HEK293 (cell line): ENCODE measurements at regions not wholly inside any gene's neighbourhood (a gene's known extent, or its start where the extent isn't known, plus 50 kb on each side); places are given as distances from the start of the nearest gene placed in this dataset.

Source experiments
- CTCF ChIA-PET: fragments of 350-600 bp; formaldehyde crosslinking; extraction: SDS; loops from one replicate; lab custom pipeline; 2021; ENCODE audit warnings: antibody characterized with exemption; lab: Yijun Ruan, JAX
- POLR2A ChIA-PET: fragments of 300-600 bp; formaldehyde crosslinking; extraction: SDS; loops from one replicate; lab custom pipeline; 2020; ENCODE audit warnings: antibody characterized with exemption, inconsistent platforms; lab: Yijun Ruan, JAX
- H3K27ac ChIP-seq: fragments of 200-500 bp; sonication (Bioruptor generic); 2 replicates; pipeline ENCODE4 v1.5.1; 2014; ENCODE audit warnings: low read depth, low read length, control low read depth, inconsistent platforms; ENCODE audit errors: extremely low read depth
- H3K36me3 ChIP-seq, 2 experiments: fragments of 200-500 bp in 1 of 2; sonication (Bioruptor generic) in 1 of 2; 1 replicate in 1 of 2; 2 replicates in 1 of 2; pipeline ENCODE4 v1.5.1; 2014 to 2017; ENCODE audit warnings: inconsistent platforms in 2 of 2, low read length in 2 of 2; ENCODE audit not compliant: control insufficient read depth in 2 of 2, insufficient read depth in 1 of 2
- H3K4me1 ChIP-seq: fragments of 200-500 bp; sonication (Bioruptor generic); 2 replicates; pipeline ENCODE4 v1.5.1; 2014; ENCODE audit warnings: mild to moderate bottlenecking, low read length, inconsistent platforms; ENCODE audit not compliant: control insufficient read depth, insufficient read depth
- H3K4me3 ChIP-seq: 2 replicates; pipeline ENCODE4 v1.5.1; 2011; ENCODE audit warnings: low read depth, mild to moderate bottlenecking, control low read depth, low read length, moderate library complexity
- H3K9me3 ChIP-seq: fragments of 200-500 bp; sonication (Bioruptor generic); 2 replicates; pipeline ENCODE4 v1.5.1; 2014; ENCODE audit warnings: low read depth, low read length, inconsistent platforms; ENCODE audit not compliant: control insufficient read depth, insufficient read depth
- EGR2 ChIP-seq: fragments of 450-650 bp; formaldehyde crosslinking; IDR thresholded peaks from 2 replicates; pipeline ENCODE4 v1.5.1; 2016; ENCODE audit warnings: low read depth, missing biosample characterization, missing genetic modification characterization
- KLF9 ChIP-seq: fragments of 450-650 bp; formaldehyde crosslinking; IDR thresholded peaks from 2 replicates; pipeline ENCODE4 v1.5.1; 2016; ENCODE audit warnings: missing biosample characterization, missing genetic modification characterization, low read depth
- MEIS1 ChIP-seq: sonication (generic); formaldehyde crosslinking; IDR thresholded peaks from 2 replicates; pipeline ENCODE4 v1.8.1; 2022; ENCODE audit warnings: missing genetic modification reagents, mild to moderate bottlenecking, borderline replicate concordance
- SALL2 ChIP-seq: fragments of 450-650 bp; formaldehyde crosslinking; IDR thresholded peaks from 2 replicates; pipeline ENCODE4 v1.5.0; 2017; ENCODE audit warnings: missing biosample characterization, mild to moderate bottlenecking, missing genetic modification characterization, borderline replicate concordance
- ZNF114 ChIP-seq: fragments of 450-650 bp; formaldehyde crosslinking; IDR thresholded peaks from 2 replicates; pipeline ENCODE4 v1.5.0; 2017; ENCODE audit warnings: missing biosample characterization, missing genetic modification characterization
- ZNF157 ChIP-seq: fragments of 450-650 bp; formaldehyde crosslinking; IDR thresholded peaks from 2 replicates; pipeline ENCODE4 v1.5.1; 2016; ENCODE audit warnings: missing biosample characterization, missing genetic modification characterization
- ZNF239 ChIP-seq: fragments of 450-650 bp; formaldehyde crosslinking; IDR thresholded peaks from 2 replicates; pipeline ENCODE4 v1.5.1; 2016; ENCODE audit warnings: missing biosample characterization, missing genetic modification characterization
- ZNF274 ChIP-seq, 2 experiments: fragments of 200-500 bp in 1 of 2; fragments of 450-650 bp in 1 of 2; sonication (Bioruptor generic) in 1 of 2; formaldehyde crosslinking in 1 of 2; IDR thresholded peaks; 2 replicates each; pipeline versions ENCODE4 v1.5.1 to v1.6.1; 2014 to 2016; ENCODE audit warnings: borderline replicate concordance in 1 of 2, inconsistent platforms in 1 of 2, low read length in 1 of 2, missing biosample characterization in 1 of 2, missing genetic modification characterization in 1 of 2
- ZNF558 ChIP-seq: fragments of 450-650 bp; formaldehyde crosslinking; IDR thresholded peaks from 2 replicates; pipeline ENCODE4 v1.5.1; 2016; ENCODE audit warnings: missing biosample characterization, missing genetic modification characterization
- ZNF560 ChIP-seq: fragments of 450-650 bp; formaldehyde crosslinking; IDR thresholded peaks from 2 replicates; pipeline ENCODE4 v1.5.1; 2017; ENCODE audit warnings: missing biosample characterization, missing genetic modification characterization, borderline replicate concordance
- ZNF629 ChIP-seq: fragments of 450-650 bp; formaldehyde crosslinking; IDR thresholded peaks from 2 replicates; pipeline ENCODE4 v1.5.1; 2017; ENCODE audit warnings: missing biosample characterization, missing genetic modification characterization
- ZNF747 ChIP-seq: fragments of 450-650 bp; formaldehyde crosslinking; IDR thresholded peaks from 2 replicates; pipeline ENCODE4 v1.5.1; 2016; ENCODE audit warnings: missing biosample characterization, missing genetic modification characterization
- ZNF791 ChIP-seq: fragments of 450-650 bp; formaldehyde crosslinking; IDR thresholded peaks from 2 replicates; pipeline ENCODE4 v1.5.1; 2016; ENCODE audit warnings: missing biosample characterization, missing genetic modification characterization
- ZSCAN23 ChIP-seq: fragments of 450-650 bp; formaldehyde crosslinking; IDR thresholded peaks from 2 replicates; pipeline ENCODE4 v1.5.1; 2016; ENCODE audit warnings: missing biosample characterization, missing genetic modification characterization
- TF ChIP-seq, protein P1 (sequence below): fragments of 450-650 bp; formaldehyde crosslinking; conservative IDR thresholded peaks from 2 replicates; pipeline ENCODE4 v1.5.1; 2016; ENCODE audit warnings: low read depth, missing biosample characterization, missing genetic modification characterization
- TF ChIP-seq, protein P2 (sequence below): fragments of 450-650 bp; formaldehyde crosslinking; IDR thresholded peaks from 2 replicates; pipeline ENCODE4 v1.5.1; 2017; ENCODE audit warnings: missing biosample characterization, missing genetic modification characterization
- TF ChIP-seq, protein P3 (sequence below): fragments of 450-650 bp; formaldehyde crosslinking; IDR thresholded peaks from 2 replicates; pipeline ENCODE4 v1.5.1; 2017; ENCODE audit warnings: missing biosample characterization, missing genetic modification characterization

DNA sequence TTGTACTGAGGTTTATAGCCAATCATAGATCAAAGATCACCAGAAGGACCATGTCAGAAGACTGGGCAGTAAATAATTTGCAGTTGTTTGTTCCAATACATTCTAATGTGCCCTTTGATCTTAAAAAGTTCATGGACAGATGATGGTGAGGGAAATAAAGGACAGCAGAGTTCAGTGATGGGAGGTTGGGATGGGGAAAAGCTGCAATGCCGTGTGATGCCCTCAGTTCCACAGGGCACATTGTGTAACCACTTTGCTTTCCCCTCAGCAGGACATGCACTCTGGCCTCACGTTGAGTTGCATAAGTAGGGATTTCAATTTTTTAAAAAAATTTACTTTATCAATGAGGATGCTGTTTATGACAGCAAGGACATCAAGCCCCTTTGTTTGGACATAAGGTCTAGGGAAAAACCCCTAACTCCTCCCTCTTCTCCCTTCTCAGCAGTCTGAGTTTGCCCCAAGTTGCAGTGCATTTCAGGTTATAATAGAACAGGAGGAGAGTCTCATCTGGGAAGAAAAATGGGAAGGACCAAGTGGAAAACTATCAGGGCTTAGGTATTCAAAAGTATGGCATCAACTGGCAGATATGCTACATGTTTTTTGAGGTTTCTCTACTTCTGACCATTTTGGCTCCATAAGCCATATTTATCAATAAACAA is 83.1 kb upstream of the TMED7 start:
- H3K9me3 ChIP-seq, result no peaks in the 10 kb centered on the region
- no peak for TF ChIP-seq ZNF791 (tag by site-specific recombination)
- TF ChIP-seq EGR2, result no peak
- no peak for TF ChIP-seq ZNF629 (tag by site-specific recombination)
- TF ChIP-seq ZNF558 (tag by site-specific recombination), result no peak
- TF ChIP-seq ZNF157 (tag by site-specific recombination), result no peak
- TF ChIP-seq ZNF274 (IDR thresholded peaks at IDR 0.05; ENCODE audit: low read length), result no peak
- TF ChIP-seq ZNF274 (tag by site-specific recombination; IDR thresholded peaks at IDR 0.05; ENCODE audit: borderline replicate concordance), result no peak
- TF ChIP-seq ZNF239 (tag by site-specific recombination), result no peak
- TF ChIP-seq ZNF114, result no peak
- TF ChIP-seq SALL2 (tag by site-specific recombination), result no peak
- TF ChIP-seq, protein P1, sequence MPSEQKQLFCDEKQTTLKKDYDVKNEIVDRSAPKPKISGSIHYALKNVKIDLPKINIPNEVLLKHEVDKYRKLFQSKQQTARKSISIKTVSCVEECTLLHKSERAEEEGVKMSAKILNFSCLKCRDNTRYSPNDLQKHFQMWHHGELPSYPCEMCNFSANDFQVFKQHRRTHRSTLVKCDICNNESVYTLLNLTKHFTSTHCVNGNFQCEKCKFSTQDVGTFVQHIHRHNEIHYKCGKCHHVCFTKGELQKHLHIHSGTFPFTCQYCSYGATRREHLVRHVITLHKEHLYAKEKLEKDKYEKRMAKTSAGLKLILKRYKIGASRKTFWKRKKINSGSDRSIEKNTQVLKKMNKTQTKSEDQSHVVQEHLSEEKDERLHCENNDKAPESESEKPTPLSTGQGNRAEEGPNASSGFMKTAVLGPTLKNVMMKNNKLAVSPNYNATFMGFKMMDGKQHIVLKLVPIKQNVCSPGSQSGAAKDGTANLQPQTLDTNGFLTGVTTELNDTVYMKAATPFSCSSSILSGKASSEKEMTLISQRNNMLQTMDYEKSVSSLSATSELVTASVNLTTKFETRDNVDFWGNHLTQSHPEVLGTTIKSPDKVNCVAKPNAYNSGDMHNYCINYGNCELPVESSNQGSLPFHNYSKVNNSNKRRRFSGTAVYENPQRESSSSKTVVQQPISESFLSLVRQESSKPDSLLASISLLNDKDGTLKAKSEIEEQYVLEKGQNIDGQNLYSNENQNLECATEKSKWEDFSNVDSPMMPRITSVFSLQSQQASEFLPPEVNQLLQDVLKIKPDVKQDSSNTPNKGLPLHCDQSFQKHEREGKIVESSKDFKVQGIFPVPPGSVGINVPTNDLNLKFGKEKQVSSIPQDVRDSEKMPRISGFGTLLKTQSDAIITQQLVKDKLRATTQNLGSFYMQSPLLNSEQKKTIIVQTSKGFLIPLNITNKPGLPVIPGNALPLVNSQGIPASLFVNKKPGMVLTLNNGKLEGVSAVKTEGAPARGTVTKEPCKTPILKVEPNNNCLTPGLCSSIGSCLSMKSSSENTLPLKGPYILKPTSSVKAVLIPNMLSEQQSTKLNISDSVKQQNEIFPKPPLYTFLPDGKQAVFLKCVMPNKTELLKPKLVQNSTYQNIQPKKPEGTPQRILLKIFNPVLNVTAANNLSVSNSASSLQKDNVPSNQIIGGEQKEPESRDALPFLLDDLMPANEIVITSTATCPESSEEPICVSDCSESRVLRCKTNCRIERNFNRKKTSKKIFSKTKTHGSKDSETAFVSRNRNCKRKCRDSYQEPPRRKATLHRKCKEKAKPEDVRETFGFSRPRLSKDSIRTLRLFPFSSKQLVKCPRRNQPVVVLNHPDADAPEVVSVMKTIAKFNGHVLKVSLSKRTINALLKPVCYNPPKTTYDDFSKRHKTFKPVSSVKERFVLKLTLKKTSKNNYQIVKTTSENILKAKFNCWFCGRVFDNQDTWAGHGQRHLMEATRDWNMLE (tag by site-specific recombination), result no peak
- TF ChIP-seq ZNF747 (tag by site-specific recombination), result no peak
- no peak for TF ChIP-seq MEIS1 (CRISPR knock-in tag)
- TF ChIP-seq ZNF560 (tag by site-specific recombination), result no peak
- TF ChIP-seq KLF9 (tag by site-specific recombination), result no peak
- ChIA-PET CTCF (interaction anchor here (0.7 kb wide), 1 partner anchor 331 kb away, joined by 3 read pairs; no protein-coding TSS in a partner anchor), POLR2A (no interaction called here)
- no peak overlapping the region for H3K27ac ChIP-seq
- no peaks in the 10 kb centered on the region for H3K36me3 ChIP-seq
- no peaks in the 10 kb centered on the region for H3K4me1 ChIP-seq
- H3K4me3 ChIP-seq, result no peak overlapping the region

DNA sequence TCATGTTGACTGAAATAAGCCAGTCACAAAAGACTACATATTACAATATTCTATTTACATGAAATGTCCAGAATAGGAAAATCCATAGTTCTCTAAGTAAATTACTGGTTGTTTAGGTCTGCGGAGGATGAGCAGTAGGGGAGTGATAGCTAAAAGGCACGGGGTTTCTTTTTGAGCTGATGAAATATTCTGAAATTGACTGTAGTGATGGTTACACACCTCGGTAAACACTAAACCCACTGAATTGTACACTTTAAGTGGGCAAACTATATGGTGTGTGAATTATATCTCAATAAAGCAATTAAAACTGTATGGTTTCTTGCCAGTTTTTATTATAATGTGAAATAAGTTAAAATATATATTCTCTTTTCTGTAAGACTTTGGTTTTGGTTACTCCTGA is 77.7 kb upstream of the TMED7 start:
- H3K27ac ChIP-seq, result no peak overlapping the region
- TF ChIP-seq ZSCAN23 (tag by site-specific recombination), result no peak
- TF ChIP-seq, protein P2, sequence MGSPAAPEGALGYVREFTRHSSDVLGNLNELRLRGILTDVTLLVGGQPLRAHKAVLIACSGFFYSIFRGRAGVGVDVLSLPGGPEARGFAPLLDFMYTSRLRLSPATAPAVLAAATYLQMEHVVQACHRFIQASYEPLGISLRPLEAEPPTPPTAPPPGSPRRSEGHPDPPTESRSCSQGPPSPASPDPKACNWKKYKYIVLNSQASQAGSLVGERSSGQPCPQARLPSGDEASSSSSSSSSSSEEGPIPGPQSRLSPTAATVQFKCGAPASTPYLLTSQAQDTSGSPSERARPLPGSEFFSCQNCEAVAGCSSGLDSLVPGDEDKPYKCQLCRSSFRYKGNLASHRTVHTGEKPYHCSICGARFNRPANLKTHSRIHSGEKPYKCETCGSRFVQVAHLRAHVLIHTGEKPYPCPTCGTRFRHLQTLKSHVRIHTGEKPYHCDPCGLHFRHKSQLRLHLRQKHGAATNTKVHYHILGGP (tag by site-specific recombination), result 0 out of 2 replicates have a peak, but pooled peaks have one; percentile 18
- TF ChIP-seq, protein P3, sequence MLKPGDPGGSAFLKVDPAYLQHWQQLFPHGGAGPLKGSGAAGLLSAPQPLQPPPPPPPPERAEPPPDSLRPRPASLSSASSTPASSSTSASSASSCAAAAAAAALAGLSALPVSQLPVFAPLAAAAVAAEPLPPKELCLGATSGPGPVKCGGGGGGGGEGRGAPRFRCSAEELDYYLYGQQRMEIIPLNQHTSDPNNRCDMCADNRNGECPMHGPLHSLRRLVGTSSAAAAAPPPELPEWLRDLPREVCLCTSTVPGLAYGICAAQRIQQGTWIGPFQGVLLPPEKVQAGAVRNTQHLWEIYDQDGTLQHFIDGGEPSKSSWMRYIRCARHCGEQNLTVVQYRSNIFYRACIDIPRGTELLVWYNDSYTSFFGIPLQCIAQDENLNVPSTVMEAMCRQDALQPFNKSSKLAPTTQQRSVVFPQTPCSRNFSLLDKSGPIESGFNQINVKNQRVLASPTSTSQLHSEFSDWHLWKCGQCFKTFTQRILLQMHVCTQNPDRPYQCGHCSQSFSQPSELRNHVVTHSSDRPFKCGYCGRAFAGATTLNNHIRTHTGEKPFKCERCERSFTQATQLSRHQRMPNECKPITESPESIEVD, result peak; percentile 57
- peaks cover 4% of the 10 kb centered on the region; the same call in 1 of the 2 replicates for H3K4me1 ChIP-seq
- no peak overlapping the region for H3K4me3 ChIP-seq
- H3K9me3 ChIP-seq, result no peaks in the 10 kb centered on the region
- no peaks in the 10 kb centered on the region for H3K36me3 ChIP-seq
- POLR2A ChIA-PET, result no interaction called here
- CTCF ChIA-PET, result no interaction called here
